ENCODE measurements at regions not wholly inside any gene's neighbourhood (a gene's known extent, or its start where the extent isn't known, plus 50 kb on each side); places are given as distances from the start of the nearest gene placed in this dataset.

DNA sequence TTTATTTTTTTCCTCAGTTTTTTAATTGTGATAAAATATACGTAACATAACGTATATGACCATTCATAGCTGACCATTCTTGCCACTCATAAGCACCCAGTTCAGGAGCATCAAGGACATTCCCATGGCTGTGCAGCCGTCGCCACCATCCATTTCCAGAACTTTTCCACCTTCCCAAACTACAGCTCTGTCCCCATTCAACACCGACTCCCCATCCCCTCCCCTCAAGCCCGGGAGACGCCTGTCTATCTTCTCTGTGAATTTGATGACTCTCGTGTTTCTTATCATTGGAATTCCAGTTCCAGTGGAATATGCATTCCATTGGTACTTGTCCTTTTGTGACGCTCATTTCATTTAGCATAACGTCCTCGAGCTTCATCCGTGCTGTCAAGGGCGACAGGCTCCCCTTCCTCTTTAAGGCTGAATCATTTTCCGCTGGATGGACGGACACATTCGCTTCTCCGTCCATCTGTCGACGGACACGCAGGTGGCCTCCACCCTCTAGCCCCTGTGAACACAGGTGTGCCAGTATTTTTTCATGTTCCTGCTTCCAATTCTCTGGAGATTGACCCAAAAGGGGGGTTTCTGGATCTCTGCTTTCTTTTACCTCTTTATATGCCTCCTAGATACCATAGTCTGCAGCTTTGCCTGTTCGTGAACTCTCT, 88.1 kb downstream of the YTHDF1 start:
- no peak overlapping the region for H3K4me3 ChIP-seq (ENCODE audit: low read depth, low read length)
- DNase-seq (ENCODE audit: low read depth): no peak
- no peak for TF ChIP-seq CTCF (conservative IDR thresholded peaks at IDR 0.05; ENCODE audit: low read depth, low read length)

DNA sequence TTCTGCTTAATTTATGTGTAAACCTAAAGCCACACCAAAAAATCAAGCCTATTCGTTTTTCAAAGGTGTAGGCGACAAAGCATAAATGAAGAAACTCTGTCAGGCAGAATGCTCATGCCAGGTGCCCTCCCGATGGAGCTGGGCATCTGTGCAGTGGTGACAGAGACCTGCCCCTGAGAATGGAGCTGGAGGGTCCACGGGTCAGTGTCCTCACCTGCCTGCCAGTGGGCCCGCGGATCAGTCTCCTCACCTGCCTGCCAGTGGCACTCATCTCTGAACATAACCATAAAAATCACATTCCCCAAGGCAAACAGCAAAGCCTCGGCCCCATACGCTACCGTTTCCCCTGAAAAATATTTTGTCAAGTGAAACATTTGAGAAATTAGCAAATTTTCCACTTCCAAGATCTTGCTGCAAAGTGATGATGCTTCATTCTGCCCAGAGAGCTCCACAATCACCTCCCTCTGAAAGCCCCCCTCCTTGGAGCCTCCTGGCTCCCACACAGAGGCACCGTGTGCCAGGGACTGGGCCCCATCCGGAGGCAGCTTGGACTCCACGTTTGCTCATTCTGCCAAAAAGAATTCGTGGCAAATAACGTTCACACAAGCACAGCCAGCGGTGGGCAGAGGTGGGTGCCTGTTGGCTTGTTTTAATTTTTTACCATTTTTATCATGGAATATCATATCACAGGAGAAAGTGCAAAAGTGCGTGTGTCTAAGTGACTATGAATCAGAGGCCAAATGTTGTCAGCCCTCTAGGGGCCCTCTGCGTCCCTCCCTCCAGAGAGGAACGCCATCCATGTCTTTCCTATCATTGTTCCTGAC, 88.8 kb downstream of the YTHDF1 start:
- TF ChIP-seq CTCF (conservative IDR thresholded peaks at IDR 0.05; ENCODE audit: low read depth, low read length): no peak
- H3K4me3 ChIP-seq (ENCODE audit: low read depth, low read length): no peak overlapping the region
- no peak for DNase-seq (ENCODE audit: low read depth)

- no peak overlapping the region for H3K4me3 ChIP-seq (ENCODE audit: low read depth, low read length)
- no peak for DNase-seq (ENCODE audit: low read depth)
- TF ChIP-seq CTCF (conservative IDR thresholded peaks at IDR 0.05; ENCODE audit: low read depth, low read length): no peak
Observed at GRCh38 chr20:63125838-63126601, 89.9 kb downstream of the YTHDF1 start.

DNA sequence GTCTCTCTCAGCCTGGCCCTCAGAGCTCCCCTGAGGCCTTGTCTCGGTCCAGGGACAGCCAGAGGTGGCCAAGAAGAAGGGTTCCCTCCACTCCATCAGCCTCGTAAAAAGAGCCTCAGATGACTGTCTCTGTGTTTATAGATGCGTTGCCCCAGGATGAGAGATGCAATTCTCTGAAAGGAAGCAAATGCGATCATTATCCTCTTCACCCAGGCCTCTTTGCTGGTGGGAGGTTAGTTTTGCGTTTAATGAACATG, 90.4 kb downstream of the YTHDF1 start:
- TF ChIP-seq CTCF (conservative IDR thresholded peaks at IDR 0.05; ENCODE audit: low read depth, low read length): no peak
- H3K4me3 ChIP-seq (ENCODE audit: low read depth, low read length): no peak overlapping the region
- DNase-seq (ENCODE audit: low read depth): no peak

DNA sequence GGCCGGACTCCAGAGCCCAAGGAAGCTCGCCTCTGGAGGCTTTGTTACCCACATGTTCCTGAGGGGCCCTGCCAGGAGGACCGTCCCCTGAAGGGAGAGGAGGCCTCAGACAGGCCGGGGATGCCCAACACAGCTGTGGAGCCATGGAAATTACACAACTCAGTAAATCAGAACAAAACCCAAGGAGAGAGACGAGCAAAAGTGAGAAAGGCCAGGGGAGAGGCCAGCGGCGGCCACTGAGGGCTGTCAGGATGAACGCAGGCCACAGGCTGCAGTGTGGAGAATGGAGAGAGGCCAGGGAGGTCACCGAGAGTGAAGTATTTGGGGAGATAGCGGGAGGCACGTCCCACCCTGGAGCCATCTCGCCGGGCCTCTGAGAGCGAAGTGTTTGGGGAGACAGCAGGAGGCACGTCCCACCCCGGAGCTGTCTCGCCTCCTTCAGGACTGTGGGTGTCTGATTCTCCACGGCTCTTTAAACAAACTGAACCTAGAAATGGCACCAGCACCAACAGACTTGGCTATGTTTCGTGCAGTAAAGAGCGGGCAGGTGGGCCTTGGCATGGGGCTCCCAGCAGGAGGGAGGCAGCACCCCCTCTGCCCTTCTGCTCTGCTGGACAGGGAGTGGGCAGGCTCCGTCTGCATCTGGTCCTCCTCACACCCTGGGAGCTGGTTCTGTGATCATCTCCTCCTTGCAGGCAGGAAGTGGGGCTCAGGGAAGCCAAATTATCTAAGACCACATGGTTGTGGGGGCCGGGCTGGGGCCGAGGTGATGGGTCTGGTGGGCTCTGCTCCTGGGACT, 91.0 kb downstream of the YTHDF1 start:
- no peak for TF ChIP-seq CTCF (conservative IDR thresholded peaks at IDR 0.05; ENCODE audit: low read depth, low read length)
- H3K4me3 ChIP-seq (ENCODE audit: low read depth, low read length): no peak overlapping the region
- no peak for DNase-seq (ENCODE audit: low read depth)

GRCh38 chr20:63124092-63124781, 91.7 kb downstream of the YTHDF1 start:
- no peak for DNase-seq (ENCODE audit: low read depth)
- TF ChIP-seq CTCF (conservative IDR thresholded peaks at IDR 0.05; ENCODE audit: low read depth, low read length): no peak
- no peak overlapping the region for H3K4me3 ChIP-seq (ENCODE audit: low read depth, low read length)
